ENCODE measurements at regions not wholly inside any gene's neighbourhood (a gene's known extent, or its start where the extent isn't known, plus 50 kb on each side); places are given as distances from the start of the nearest gene placed in this dataset.

- no peak for TF ChIP-seq USF1 (IDR thresholded peaks at IDR 0.05)
- no peak for TF ChIP-seq EGR1 (IDR thresholded peaks at IDR 0.05)
- TF ChIP-seq TAF1 (IDR thresholded peaks at IDR 0.05; ENCODE audit: low read depth): no peak
- TF ChIP-seq CEBPB (IDR thresholded peaks at IDR 0.05): no peak
- TF ChIP-seq TCF12 (IDR thresholded peaks at IDR 0.05; ENCODE audit: low read depth): no peak
These were observed 56.1 kb upstream of the PKP2 start for GRCh38 chr12:32952681-32953080.

GRCh38 chr12:32949815-32950214 is 53.2 kb upstream of the PKP2 start:
- no peak for TF ChIP-seq EP300 (IDR thresholded peaks at IDR 0.05; ENCODE audit: borderline replicate concordance)
- no peak for TF ChIP-seq TAF1 (IDR thresholded peaks at IDR 0.05; ENCODE audit: low read depth)
- no peak for TF ChIP-seq REST (IDR thresholded peaks at IDR 0.05; ENCODE audit: low read depth)
- TF ChIP-seq CEBPB (IDR thresholded peaks at IDR 0.05): no peak
- TF ChIP-seq TEAD4 (IDR thresholded peaks at IDR 0.05): no peak
- no peak for TF ChIP-seq EGR1 (IDR thresholded peaks at IDR 0.05)

GRCh38 chr12:32947206-32948067 is 50.9 kb upstream of the PKP2 start:
- TF ChIP-seq CREB1 (IDR thresholded peaks at IDR 0.05; ENCODE audit: low read depth): no peak
- no peak for TF ChIP-seq MAX (IDR thresholded peaks at IDR 0.05)
- peak; percentile 74 for TF ChIP-seq RAD21 (IDR thresholded peaks at IDR 0.05; ENCODE audit: low read depth)
- TF ChIP-seq TAF1 (IDR thresholded peaks at IDR 0.05; ENCODE audit: low read depth): no peak

GRCh38 chr12:32946504-32947131 is 50.0 kb upstream of the PKP2 start:
- no peak for TF ChIP-seq CEBPB (IDR thresholded peaks at IDR 0.05)
- TF ChIP-seq TAF1 (IDR thresholded peaks at IDR 0.05; ENCODE audit: low read depth): no peak
- TF ChIP-seq TEAD4 (IDR thresholded peaks at IDR 0.05): no peak
- no peak for TF ChIP-seq RAD21 (IDR thresholded peaks at IDR 0.05; ENCODE audit: low read depth)
- TF ChIP-seq TCF12 (IDR thresholded peaks at IDR 0.05; ENCODE audit: low read depth): no peak
- TF ChIP-seq YY1 (IDR thresholded peaks at IDR 0.05; ENCODE audit: low read depth): no peak
- TF ChIP-seq EGR1 (IDR thresholded peaks at IDR 0.05): no peak
- no peak for TF ChIP-seq ZBTB7A (IDR thresholded peaks at IDR 0.05; ENCODE audit: low read depth)
- no peak for TF ChIP-seq FOXM1 (IDR thresholded peaks at IDR 0.05; ENCODE audit: borderline replicate concordance, low read depth)
- TF ChIP-seq CREB1 (IDR thresholded peaks at IDR 0.05; ENCODE audit: low read depth): no peak
- TF ChIP-seq NFIC (IDR thresholded peaks at IDR 0.05): no peak
- no peak for TF ChIP-seq REST (IDR thresholded peaks at IDR 0.05; ENCODE audit: low read depth)
- no peak for TF ChIP-seq USF1 (IDR thresholded peaks at IDR 0.05)
- TF ChIP-seq MAX (IDR thresholded peaks at IDR 0.05): no peak
- no peak for TF ChIP-seq EP300 (IDR thresholded peaks at IDR 0.05; ENCODE audit: borderline replicate concordance)
